HEK293T (cell line): ENCODE measurements at regions not wholly inside any gene's neighbourhood (a gene's known extent, or its start where the extent isn't known, plus 50 kb on each side); places are given as distances from the start of the nearest gene placed in this dataset.
"Not testable (repeated sequence)": the region's sequence is repeated elsewhere in the genome, so short reads cannot be mapped to it uniquely, and the experiment has no call there.

Experiments used
- CTCF ChIA-PET: fragments of 350-600 bp; formaldehyde crosslinking; extraction: SDS; loops from one replicate; lab custom pipeline; 2021; ENCODE audit warnings: antibody characterized with exemption, inconsistent platforms; lab: Yijun Ruan, JAX
- POLR2A ChIA-PET: fragments of 350-600 bp; formaldehyde crosslinking; extraction: SDS; loops from one replicate; lab custom pipeline; 2020; ENCODE audit warnings: antibody characterized with exemption, inconsistent platforms; lab: Yijun Ruan, JAX
- DNase-seq: peaks from one replicate; pipeline ENCODE4 v3.0.0; 2012; ENCODE audit warnings: mixed read lengths; ENCODE audit errors: extremely low spot score
- ARNT ChIP-seq: fragments of 450-650 bp; IDR thresholded peaks from 2 replicates; pipeline ENCODE4 v1.6.1; 2017; ENCODE audit warnings: mild to moderate bottlenecking
- BHLHE40 ChIP-seq: fragments of 450-650 bp; IDR thresholded peaks from 2 replicates; pipeline ENCODE4 v1.6.1; 2016; ENCODE audit warnings: mild to moderate bottlenecking, moderate library complexity, borderline replicate concordance
- CTBP1 ChIP-seq: fragments of 450-650 bp; IDR thresholded peaks from 2 replicates; pipeline ENCODE4 v1.6.1; 2016; ENCODE audit warnings: borderline replicate concordance
- ELF4 ChIP-seq: fragments of 450-650 bp; IDR thresholded peaks from 2 replicates; pipeline ENCODE4 v1.6.1; 2017; ENCODE audit warnings: antibody characterized with exemption
- FOXA1 ChIP-seq: fragments of 450-650 bp; IDR thresholded peaks from 2 replicates; pipeline ENCODE4 v1.6.1; 2016; ENCODE audit warnings: mild to moderate bottlenecking
- FOXK2 ChIP-seq: fragments of 450-650 bp; IDR thresholded peaks from 2 replicates; pipeline ENCODE4 v1.6.1; 2016; ENCODE audit warnings: mild to moderate bottlenecking
- FOXM1 ChIP-seq: fragments of 450-650 bp; IDR thresholded peaks from 2 replicates; pipeline ENCODE4 v1.6.1; 2017; ENCODE audit warnings: mild to moderate bottlenecking, borderline replicate concordance
- HDGF ChIP-seq: fragments of 450-650 bp; IDR thresholded peaks from 2 replicates; pipeline ENCODE4 v1.6.1; 2017; ENCODE audit warnings: antibody characterized with exemption, borderline replicate concordance
- L3MBTL2 ChIP-seq: fragments of 450-650 bp; conservative IDR thresholded peaks from 2 replicates; pipeline ENCODE4 v1.6.1; 2016; ENCODE audit warnings: mild to moderate bottlenecking
- LEF1 ChIP-seq: fragments of 450-650 bp; IDR thresholded peaks from 2 replicates; pipeline ENCODE4 v1.6.1; 2017; ENCODE audit warnings: mild to moderate bottlenecking, borderline replicate concordance
- NFRKB ChIP-seq: fragments of 450-650 bp; IDR thresholded peaks from 2 replicates; pipeline ENCODE4 v1.6.1; 2016; ENCODE audit warnings: mild to moderate bottlenecking, moderate library complexity
- SP1 ChIP-seq: fragments of 450-650 bp; IDR thresholded peaks from 2 replicates; pipeline ENCODE4 v1.6.1; 2017
- SUZ12 ChIP-seq: fragments of 450-650 bp; IDR thresholded peaks from 2 replicates; pipeline ENCODE4 v1.6.1; 2016; ENCODE audit warnings: mild to moderate bottlenecking
- TARDBP ChIP-seq: fragments of 450-650 bp; IDR thresholded peaks from 2 replicates; pipeline ENCODE4 v1.6.1; 2016
- ZNF384 ChIP-seq: fragments of 450-650 bp; IDR thresholded peaks from 2 replicates; pipeline ENCODE4 v1.6.1; 2016
- TF ChIP-seq, protein P1 (sequence below): fragments of 450-650 bp; IDR thresholded peaks from 2 replicates; pipeline ENCODE4 v1.6.1; 2016

DNA sequence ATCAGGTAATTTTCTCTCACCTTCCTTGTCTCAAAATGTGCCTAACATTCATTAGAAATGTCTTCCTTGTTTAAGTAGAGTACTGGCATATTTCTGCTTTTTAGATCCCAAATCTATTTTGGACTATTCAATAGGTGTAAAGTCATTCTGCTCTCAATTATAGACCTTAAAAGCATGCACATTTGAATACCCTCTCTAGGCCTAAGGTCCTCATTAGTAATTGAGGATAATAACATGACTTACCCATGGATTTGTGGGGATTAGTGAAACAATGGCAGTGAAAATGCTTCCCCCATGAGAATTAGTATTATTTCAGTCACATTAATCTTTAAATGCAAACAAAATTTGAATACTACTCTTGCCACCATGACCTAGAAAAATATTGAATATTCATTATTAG lies 1073.0 kb upstream of the CELF2 start:
- POLR2A ChIA-PET: no interaction called here
- TF ChIP-seq FOXK2 (no peak), CTBP1 (no peak), ARNT (no peak), LEF1 (no peak), NFRKB (no peak), L3MBTL2 (no peak), BHLHE40 (no peak), FOXA1 (no peak), FOXM1 (no peak)
- TF ChIP-seq, protein P1, sequence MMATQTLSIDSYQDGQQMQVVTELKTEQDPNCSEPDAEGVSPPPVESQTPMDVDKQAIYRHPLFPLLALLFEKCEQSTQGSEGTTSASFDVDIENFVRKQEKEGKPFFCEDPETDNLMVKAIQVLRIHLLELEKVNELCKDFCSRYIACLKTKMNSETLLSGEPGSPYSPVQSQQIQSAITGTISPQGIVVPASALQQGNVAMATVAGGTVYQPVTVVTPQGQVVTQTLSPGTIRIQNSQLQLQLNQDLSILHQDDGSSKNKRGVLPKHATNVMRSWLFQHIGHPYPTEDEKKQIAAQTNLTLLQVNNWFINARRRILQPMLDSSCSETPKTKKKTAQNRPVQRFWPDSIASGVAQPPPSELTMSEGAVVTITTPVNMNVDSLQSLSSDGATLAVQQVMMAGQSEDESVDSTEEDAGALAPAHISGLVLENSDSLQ: no peak
- CTCF ChIA-PET: no interaction called here
- DNase-seq: no peak

DNA sequence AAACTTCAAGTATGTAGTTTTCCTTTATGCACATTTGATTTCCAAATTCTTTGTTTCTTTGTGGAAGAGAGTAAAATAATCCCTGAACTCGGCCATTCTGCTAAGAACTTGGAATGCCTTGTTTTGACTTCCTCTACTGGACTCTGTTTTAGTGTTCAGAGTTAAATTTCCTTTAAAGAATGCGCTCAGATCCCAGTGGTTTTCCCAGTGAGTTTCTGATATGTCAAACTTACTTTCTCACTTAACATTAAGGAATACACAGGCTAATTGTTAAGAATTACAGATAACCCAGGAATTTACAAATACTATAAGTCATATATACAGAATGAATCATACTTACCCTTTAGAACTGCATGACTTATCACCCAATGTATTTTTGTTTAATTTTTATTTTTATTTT lies 1067.6 kb upstream of the CELF2 start:
- ChIA-PET CTCF (no interaction called here), POLR2A (no interaction called here)
- no peak for DNase-seq
- TF ChIP-seq ARNT (no peak), NFRKB (no peak), SUZ12 (no peak), FOXK2 (no peak), CTBP1 (no peak), FOXM1 (no peak), TARDBP (no peak), SP1 (no peak), L3MBTL2 (no peak), LEF1 (no peak), HDGF (no peak), FOXA1 (no peak), BHLHE40 (no peak)

DNA sequence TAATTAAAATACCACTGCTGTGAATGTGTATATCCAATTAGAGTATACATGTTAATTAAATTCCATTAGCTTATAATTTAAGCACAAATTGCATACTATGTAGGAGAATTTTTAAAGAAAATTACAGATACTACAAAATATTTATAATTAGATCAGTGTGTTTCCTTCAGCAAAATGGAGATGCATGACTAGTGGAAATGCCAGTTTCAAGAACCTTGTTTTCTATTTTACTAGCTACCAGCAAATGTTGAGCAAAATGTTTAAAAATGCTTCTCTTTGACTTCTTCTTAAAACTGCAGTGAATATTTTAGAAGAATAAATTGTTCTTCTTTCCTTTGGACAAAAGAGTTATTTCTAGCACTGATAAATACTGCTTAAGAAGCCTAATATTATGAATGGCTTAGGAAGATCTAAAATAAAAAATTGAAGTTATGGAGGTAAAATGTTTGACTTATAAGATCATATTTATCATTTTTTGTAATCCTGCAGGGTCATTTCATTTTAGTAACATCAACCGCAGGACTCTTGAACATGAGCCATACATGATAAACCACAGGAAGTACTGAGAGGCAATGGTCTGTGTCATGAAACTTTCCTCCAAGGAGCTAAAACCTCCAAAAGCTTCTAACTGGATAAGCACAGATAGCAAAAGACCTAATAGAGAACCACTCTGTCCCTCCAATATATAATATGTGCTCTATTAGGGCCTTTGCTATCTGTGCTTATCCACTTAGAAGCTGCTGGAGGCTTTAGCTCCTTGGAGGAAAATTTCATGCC lies 1066.0 kb upstream of the CELF2 start:
- ChIA-PET CTCF (no interaction called here), POLR2A (no interaction called here)
- no peak for TF ChIP-seq SP1
- no peak for TF ChIP-seq ZNF384
- TF ChIP-seq ELF4: no peak
- DNase-seq: no peak

DNA sequence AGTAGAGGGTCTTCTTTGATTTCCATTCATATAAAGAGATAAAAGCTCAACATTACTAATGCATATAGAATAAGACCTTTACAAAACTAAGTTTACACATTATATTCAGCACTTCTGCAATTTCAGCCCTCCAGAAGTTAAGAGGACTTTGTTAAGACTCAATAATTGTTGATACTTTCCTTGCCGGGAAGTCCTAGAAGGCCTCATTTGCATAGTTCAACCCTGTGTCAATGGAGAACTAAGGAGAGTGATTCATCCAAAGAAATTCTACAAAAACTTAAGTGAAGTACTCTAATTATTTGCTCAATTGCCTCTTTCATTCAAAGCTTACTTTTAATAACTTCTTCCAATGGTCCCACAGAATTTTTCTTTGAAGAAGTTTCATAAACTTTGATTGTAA lies 1060.3 kb upstream of the CELF2 start:
- CTCF ChIA-PET: no interaction called here
- TF ChIP-seq HDGF (no peak), SUZ12 (no peak), FOXA1 (no peak), CTBP1 (no peak), FOXM1 (no peak), ELF4 (no peak), ZNF384 (no peak), NFRKB (no peak), TARDBP (no peak)
- TF ChIP-seq, protein P1: no peak
- POLR2A ChIA-PET: no interaction called here
- no peak for DNase-seq

DNA sequence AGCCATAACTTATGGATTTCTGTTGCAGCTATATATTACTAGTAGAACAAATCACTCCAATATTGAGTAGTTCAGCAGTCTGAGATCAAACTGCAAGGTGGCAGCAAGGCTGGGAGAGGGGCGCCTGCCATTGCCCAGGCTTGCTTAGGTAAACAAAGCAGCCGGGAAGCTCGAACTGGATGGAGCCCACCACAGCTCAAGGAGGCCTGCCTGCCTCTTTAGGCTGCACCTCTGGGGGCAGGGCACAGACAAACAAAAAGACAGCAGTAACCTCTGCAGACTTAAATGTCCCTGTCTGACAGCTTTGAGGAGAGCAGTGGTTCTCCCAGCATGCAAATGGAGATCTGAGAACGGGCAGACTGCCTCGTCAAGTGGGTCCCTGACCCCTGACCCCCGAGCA lies 1059.8 kb upstream of the CELF2 start:
- POLR2A ChIA-PET: not testable (repeated sequence)

DNA sequence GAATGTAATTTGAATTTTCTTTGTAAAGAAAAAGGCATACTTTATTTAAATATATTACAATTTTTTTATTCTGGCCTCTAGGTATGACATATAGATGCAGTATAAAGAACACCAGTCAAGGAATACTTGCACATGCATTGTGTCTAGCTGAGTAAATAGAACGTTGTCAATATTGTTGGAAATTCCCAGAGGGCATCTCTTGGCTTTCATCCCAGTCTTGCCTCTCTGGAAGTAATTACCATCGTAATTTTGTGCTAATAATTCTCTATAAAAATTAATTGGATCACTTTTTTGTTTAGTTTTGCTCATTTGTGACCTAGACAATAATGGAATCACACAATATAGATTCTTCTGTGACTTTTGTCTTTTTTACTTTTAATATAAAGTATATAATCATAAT lies 1052.3 kb upstream of the CELF2 start:
- no peak for TF ChIP-seq TARDBP
- no peak for TF ChIP-seq FOXM1
- no peak for TF ChIP-seq CTBP1
- TF ChIP-seq FOXK2: no peak
- no peak for TF ChIP-seq ZNF384
- no peak for TF ChIP-seq SP1
- no peak for TF ChIP-seq ELF4
- no peak for TF ChIP-seq FOXA1
- no peak for TF ChIP-seq BHLHE40
- CTCF ChIA-PET: no interaction called here
- DNase-seq: no peak
- POLR2A ChIA-PET: no interaction called here

More for the DNA sequence above, 1059.8 kb upstream of the CELF2 start:
- CTCF ChIA-PET, DNase-seq: not testable (repeated sequence)

DNA sequence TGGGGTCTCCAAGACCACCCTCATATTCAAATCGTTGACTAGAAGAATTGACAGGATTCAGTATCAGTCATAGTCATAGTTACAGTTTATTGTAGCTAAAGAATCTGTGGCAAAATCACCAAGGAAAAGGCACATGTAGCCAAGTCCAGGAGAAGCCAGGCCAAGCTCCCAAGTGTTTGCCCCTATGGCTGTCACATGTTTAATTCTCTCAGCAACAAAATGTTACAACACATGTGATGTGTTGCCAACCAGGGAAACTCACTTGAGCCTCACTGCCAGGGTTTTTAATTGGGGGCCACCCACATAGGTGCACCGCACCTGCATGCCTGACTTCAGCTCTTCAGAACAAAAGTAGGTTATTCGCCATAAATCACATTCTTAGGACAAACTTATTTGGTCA lies 1030.9 kb upstream of the CELF2 start:
- no peak for DNase-seq
- POLR2A ChIA-PET: no interaction called here
- TF ChIP-seq BHLHE40 (no peak), CTBP1 (no peak), ARNT (no peak), LEF1 (no peak), TARDBP (no peak), SUZ12 (no peak), FOXM1 (no peak)
- CTCF ChIA-PET: no interaction called here

DNA sequence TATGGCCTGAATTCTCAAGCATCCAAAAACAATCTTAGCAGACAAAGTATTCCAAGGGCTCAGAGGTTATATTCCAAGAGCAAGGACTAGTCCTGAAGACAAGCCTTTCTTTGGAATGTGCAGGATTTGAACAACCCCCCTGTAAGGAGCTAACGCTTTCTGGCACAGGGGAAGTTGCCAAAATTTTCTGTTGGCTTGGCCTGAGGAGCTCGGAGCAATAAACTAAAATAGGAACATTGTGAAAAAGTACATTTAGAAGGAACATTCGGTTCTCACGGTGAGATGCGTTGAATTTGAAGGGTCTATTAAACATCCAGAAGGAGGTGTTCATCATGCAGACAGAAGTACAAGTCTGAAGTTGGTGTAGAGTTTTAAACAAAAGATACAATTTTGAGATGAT lies 1030.5 kb upstream of the CELF2 start:
- DNase-seq: no peak
- no peak for TF ChIP-seq NFRKB
- no peak for TF ChIP-seq LEF1
- TF ChIP-seq L3MBTL2: no peak
- no peak for TF ChIP-seq ELF4
- TF ChIP-seq FOXK2: no peak
- no peak for TF ChIP-seq BHLHE40
- no peak for TF ChIP-seq TARDBP
- TF ChIP-seq HDGF: no peak
- TF ChIP-seq FOXM1: no peak
- TF ChIP-seq, protein P1: no peak
- TF ChIP-seq SP1: no peak
- no peak for TF ChIP-seq SUZ12
- TF ChIP-seq ARNT: no peak
- ChIA-PET CTCF (no interaction called here), POLR2A (no interaction called here)
